ENCODE measurements at regions not wholly inside any gene's neighbourhood (a gene's known extent, or its start where the extent isn't known, plus 50 kb on each side); places are given as distances from the start of the nearest gene placed in this dataset.

DNA sequence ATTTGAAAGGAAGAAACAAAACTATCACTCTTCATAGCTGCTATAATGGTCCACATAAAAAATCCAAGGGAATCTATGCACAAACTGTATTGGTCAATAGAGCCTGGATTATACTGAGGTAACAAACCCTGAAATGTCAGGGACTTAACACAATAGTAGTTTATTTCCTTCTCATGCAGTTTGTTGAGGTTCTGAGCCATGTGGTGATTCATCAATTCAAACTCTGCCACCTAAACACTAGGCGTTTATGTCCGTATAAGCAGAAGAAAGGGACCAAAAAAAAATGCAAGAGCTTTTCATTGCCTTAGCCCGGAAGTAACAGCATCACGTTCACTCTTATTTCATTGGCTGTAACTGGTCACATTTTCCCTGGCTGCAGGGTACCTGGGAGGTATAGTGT is 464.7 kb downstream of the ZSWIM6 start:
- no peak for DNase-seq (ENCODE audit: low read depth)
- no peak overlapping the region for H3K4me3 ChIP-seq (ENCODE audit: low read depth, low read length)
- no peak for TF ChIP-seq MYC (IDR thresholded peaks at IDR 0.05; ENCODE audit: low read depth, low read length)
- TF ChIP-seq CTCF (IDR thresholded peaks at IDR 0.05; ENCODE audit: low read depth, low read length): no peak
- TF ChIP-seq, protein P1, sequence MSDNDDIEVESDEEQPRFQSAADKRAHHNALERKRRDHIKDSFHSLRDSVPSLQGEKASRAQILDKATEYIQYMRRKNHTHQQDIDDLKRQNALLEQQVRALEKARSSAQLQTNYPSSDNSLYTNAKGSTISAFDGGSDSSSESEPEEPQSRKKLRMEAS (IDR thresholded peaks at IDR 0.05; ENCODE audit: low read depth, low read length): no peak
- TF ChIP-seq POLR2A (IDR thresholded peaks at IDR 0.05; ENCODE audit: extremely low read depth, insufficient read length): no peak

DNA sequence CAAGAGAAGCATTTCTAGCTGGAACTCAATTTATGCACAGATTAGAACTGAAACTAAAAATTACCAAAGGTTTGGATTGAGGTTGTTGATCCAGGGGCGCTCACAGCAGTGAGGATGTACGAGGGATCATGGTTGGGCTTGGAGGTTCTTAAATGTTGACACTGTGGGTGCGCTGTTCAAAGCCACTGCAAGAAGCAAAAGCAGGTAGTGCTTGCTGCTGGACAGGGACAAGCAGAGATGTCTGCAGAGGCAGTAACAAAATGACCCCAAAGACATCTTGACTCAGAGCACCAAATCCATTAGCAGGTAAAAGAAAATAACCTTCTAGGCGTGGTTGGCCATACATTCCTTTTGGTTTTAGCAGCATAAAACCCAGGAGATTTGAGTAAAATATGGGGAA is 468.4 kb downstream of the ZSWIM6 start:
- no peak for DNase-seq (ENCODE audit: low read depth)
- TF ChIP-seq, protein P1 (IDR thresholded peaks at IDR 0.05; ENCODE audit: low read depth, low read length): no peak
- TF ChIP-seq CTCF (IDR thresholded peaks at IDR 0.05; ENCODE audit: low read depth, low read length) (no peak), POLR2A (IDR thresholded peaks at IDR 0.05; ENCODE audit: extremely low read depth, insufficient read length) (no peak), MYC (IDR thresholded peaks at IDR 0.05; ENCODE audit: low read depth, low read length) (no peak)
- H3K4me3 ChIP-seq (ENCODE audit: low read depth, low read length): no peak overlapping the region

DNA sequence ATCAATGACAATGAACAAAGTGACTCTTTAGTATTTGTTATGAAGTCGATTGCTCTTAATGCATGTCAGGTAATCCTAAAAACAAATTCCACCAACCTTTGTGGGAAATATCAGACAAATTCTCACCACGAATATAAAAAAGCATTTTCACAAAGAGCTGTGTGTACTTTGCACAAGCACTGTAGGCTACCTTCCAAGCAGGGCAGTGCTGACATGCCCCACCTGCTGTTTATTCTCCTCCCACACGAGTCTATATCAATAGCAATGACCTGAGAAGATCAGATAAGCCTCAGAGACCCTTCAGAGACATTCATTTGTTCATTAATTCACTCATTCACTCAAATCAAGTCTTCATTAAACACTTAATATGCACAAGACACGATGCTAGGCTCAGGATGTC is 469.1 kb downstream of the ZSWIM6 start:
- no peak for DNase-seq (ENCODE audit: low read depth)
- TF ChIP-seq, protein P1 (IDR thresholded peaks at IDR 0.05; ENCODE audit: low read depth, low read length): no peak
- TF ChIP-seq CTCF (IDR thresholded peaks at IDR 0.05; ENCODE audit: low read depth, low read length): no peak
- no peak for TF ChIP-seq POLR2A (IDR thresholded peaks at IDR 0.05; ENCODE audit: extremely low read depth, insufficient read length)
- no peak for TF ChIP-seq MYC (IDR thresholded peaks at IDR 0.05; ENCODE audit: low read depth, low read length)
- no peak overlapping the region for H3K4me3 ChIP-seq (ENCODE audit: low read depth, low read length)

GRCh38 chr5:61802456-61802855 is 470.4 kb downstream of the ZSWIM6 start:
- TF ChIP-seq MYC (IDR thresholded peaks at IDR 0.05; ENCODE audit: low read depth, low read length) (no peak), CTCF (IDR thresholded peaks at IDR 0.05; ENCODE audit: low read depth, low read length) (no peak), POLR2A (IDR thresholded peaks at IDR 0.05; ENCODE audit: extremely low read depth, insufficient read length) (no peak)
- TF ChIP-seq, protein P1 (IDR thresholded peaks at IDR 0.05; ENCODE audit: low read depth, low read length): no peak
- no peak for DNase-seq (ENCODE audit: low read depth)
- no peak overlapping the region for H3K4me3 ChIP-seq (ENCODE audit: low read depth, low read length)

DNA sequence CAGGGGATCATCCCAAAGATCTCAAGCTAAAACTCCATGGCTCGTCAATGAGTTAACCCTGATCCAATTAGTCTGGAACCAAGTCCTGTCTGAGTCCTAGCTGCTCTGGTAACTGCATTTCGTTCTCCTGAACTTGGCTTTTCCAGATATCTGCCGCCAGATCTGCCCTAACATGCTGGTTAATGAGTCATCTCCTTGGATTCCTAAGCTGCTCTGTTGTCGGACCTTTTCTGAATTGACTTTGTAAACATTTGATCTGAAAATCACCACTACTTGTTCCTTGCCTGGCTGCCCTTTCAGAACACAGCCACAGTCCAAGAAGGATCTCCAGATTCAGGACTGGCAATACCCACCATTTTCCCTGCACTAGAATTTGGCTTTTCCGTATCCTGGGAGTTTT is 473.0 kb downstream of the ZSWIM6 start:
- TF ChIP-seq, protein P1 (IDR thresholded peaks at IDR 0.05; ENCODE audit: low read depth, low read length): no peak
- TF ChIP-seq MYC (IDR thresholded peaks at IDR 0.05; ENCODE audit: low read depth, low read length) (no peak), POLR2A (IDR thresholded peaks at IDR 0.05; ENCODE audit: extremely low read depth, insufficient read length) (no peak), CTCF (IDR thresholded peaks at IDR 0.05; ENCODE audit: low read depth, low read length) (no peak)
- DNase-seq (ENCODE audit: low read depth): no peak
- H3K4me3 ChIP-seq (ENCODE audit: low read depth, low read length): no peak overlapping the region

Measured in NB4 (cell line).